Stimulated activated CD8-positive, alpha-beta memory T cell treated with anti-CD3 and anti-CD28 coated beads, Interleukin-4, amount 100 ng/mL, for 48 hours (primary cell): ENCODE measurements at regions not wholly inside any gene's neighbourhood (a gene's known extent, or its start where the extent isn't known, plus 50 kb on each side); places are given as distances from the start of the nearest gene placed in this dataset.

ENCODE experiments used
- DNase-seq: peaks from one replicate; pipeline ENCODE4 v3.0.0-alpha.2; 2020

GRCh38 chr11:116200564-116200963, 572.2 kb downstream of the BUD13 start:
- DNase-seq: no peak

GRCh38 chr11:116199182-116199581, 573.6 kb downstream of the BUD13 start:
- no peak for DNase-seq

GRCh38 chr11:116194156-116194904, 578.5 kb downstream of the BUD13 start:
- DNase-seq: no peak

GRCh38 chr11:116193321-116194131, 579.3 kb downstream of the BUD13 start:
- no peak for DNase-seq

GRCh38 chr11:116192509-116193210, 580.1 kb downstream of the BUD13 start:
- no peak for DNase-seq

GRCh38 chr11:116190861-116191260, 581.9 kb downstream of the BUD13 start:
- no peak for DNase-seq

GRCh38 chr11:116189408-116190170, 583.2 kb downstream of the BUD13 start:
- DNase-seq: no peak

GRCh38 chr11:116188350-116188749, 584.4 kb downstream of the BUD13 start:
- DNase-seq: no peak

GRCh38 chr11:116187026-116187425, 585.8 kb downstream of the BUD13 start:
- DNase-seq: no peak

GRCh38 chr11:116185551-116185950, 587.2 kb downstream of the BUD13 start:
- no peak for DNase-seq

GRCh38 chr11:116184763-116185162, 588.0 kb downstream of the BUD13 start:
- DNase-seq: no peak

GRCh38 chr11:116182356-116182966, 590.3 kb downstream of the BUD13 start:
- no peak for DNase-seq

- DNase-seq: no peak
Measured at GRCh38 chr11:116180806-116181600, 591.8 kb downstream of the BUD13 start.

- no peak for DNase-seq
Measured at GRCh38 chr11:116179401-116179800, 593.4 kb downstream of the BUD13 start.

GRCh38 chr11:116177521-116178210, 595.1 kb downstream of the BUD13 start:
- DNase-seq: no peak

- no peak for DNase-seq
Measured at GRCh38 chr11:116176484-116177005, 596.2 kb downstream of the BUD13 start.

- DNase-seq: no peak
Measured at GRCh38 chr11:116175707-116176106, 597.1 kb downstream of the BUD13 start.

- no peak for DNase-seq
Measured at GRCh38 chr11:116173941-116174911, 598.6 kb downstream of the BUD13 start.

GRCh38 chr11:116173506-116173905, 599.3 kb downstream of the BUD13 start:
- DNase-seq: no peak
